ENCODE measurements at regions not wholly inside any gene's neighbourhood (a gene's known extent, or its start where the extent isn't known, plus 50 kb on each side); places are given as distances from the start of the nearest gene placed in this dataset.
A peak's percentile ranks its signal among the peaks of the same experiment; 100 is the strongest.

DNA sequence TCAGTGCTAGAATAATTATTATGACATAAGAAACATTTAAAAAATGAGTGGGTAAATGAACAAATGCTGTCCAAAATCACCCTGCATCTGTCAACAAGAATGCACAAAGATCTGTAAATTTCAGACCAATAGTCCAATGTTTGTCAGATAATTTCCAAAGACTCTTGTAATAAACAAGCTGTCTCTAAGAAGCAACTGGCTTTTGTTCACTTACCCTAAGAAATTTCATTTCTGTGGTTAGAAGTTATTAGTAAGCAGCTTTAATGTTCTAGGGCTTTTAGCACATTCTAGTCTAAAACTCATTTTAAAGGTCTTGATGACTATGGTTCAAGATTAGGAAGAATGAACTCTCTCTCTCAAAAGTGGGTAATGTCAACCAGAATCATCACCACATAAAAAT, 560.3 kb upstream of the SMIM31 start:
- Histone ChIP-seq H3K36me3 (ENCODE audit: low read depth) (no peaks in the 10 kb centered on the region), H3K9me3 (ENCODE audit: low read depth) (peaks cover 2% of the 10 kb centered on the region), H4K20me1 (ENCODE audit: insufficient read depth) (no peaks in the 10 kb centered on the region), H3K79me2 (ENCODE audit: insufficient read depth) (no peaks in the 10 kb centered on the region), H3K27me3 (replicated peaks; ENCODE audit: insufficient read depth) (no peaks in the 10 kb centered on the region), H2AFZ (no peak overlapping the region), H3K4me1 (ENCODE audit: insufficient read depth) (no peaks in the 10 kb centered on the region), H3K9ac (no peak overlapping the region), H3F3A (ENCODE audit: insufficient read depth) (no peaks in the 10 kb centered on the region), H3K9me2 (ENCODE audit: insufficient read depth) (no peaks in the 10 kb centered on the region), H3K4me3 (no peak overlapping the region), H3K27ac (no peak overlapping the region), H3K4me2 (ENCODE audit: unreplicated experiment) (no peak overlapping the region)
- no peak for DNase-seq
- TF ChIP-seq EZH2phosphoT487 (IDR thresholded peaks at IDR 0.05; ENCODE audit: insufficient read depth, low read depth) (no peak), EZH2 (IDR thresholded peaks at IDR 0.05; ENCODE audit: insufficient read depth, poor library complexity, severe bottlenecking) (no peak)
- in situ Hi-C loops (cut with MboI): no loop called here

DNA sequence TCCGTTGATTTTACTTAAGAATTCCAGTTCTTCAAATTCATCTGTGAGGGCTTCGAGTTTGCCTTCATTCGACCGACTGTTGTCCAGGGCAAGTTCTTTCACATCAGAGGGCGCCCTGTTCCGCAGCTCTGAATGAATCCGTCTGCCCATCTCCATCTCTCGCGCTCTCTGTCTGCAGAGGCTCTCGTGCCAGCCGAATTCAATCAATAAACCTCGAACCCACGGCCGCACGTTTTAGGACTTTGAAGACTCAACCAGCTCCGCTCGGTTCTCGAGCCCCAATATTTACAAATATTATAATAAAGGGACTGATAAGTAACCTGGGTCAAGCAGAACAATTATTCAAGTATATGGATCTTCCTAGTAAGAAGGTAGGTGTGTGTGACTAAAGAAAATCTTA, 556.4 kb upstream of the SMIM31 start:
- H3K27ac ChIP-seq: no peak overlapping the region
- no peaks in the 10 kb centered on the region for H3K4me1 ChIP-seq (ENCODE audit: insufficient read depth)
- no peak for DNase-seq
- H2AFZ ChIP-seq: no peak overlapping the region
- no peaks in the 10 kb centered on the region for H3K27me3 ChIP-seq (replicated peaks; ENCODE audit: insufficient read depth)
- no peaks in the 10 kb centered on the region for H4K20me1 ChIP-seq (ENCODE audit: insufficient read depth)
- H3K79me2 ChIP-seq (ENCODE audit: insufficient read depth): no peaks in the 10 kb centered on the region
- H3F3A ChIP-seq (ENCODE audit: insufficient read depth): no peaks in the 10 kb centered on the region
- H3K4me3 ChIP-seq: no peak overlapping the region
- no peaks in the 10 kb centered on the region for H3K9me3 ChIP-seq (ENCODE audit: low read depth)
- H3K36me3 ChIP-seq (ENCODE audit: low read depth): no peaks in the 10 kb centered on the region
- 42 to 55% methylated on average over 18 of the region's 18 CpGs for WGBS, 2 experiments (ENCODE audit: low coverage in 1 of 2, low lambda C conversion rate in 2 of 2, missing lambda C conversion rate in 2 of 2)
- no peaks in the 10 kb centered on the region for H3K9me2 ChIP-seq (ENCODE audit: insufficient read depth)
- TF ChIP-seq EZH2 (IDR thresholded peaks at IDR 0.05; ENCODE audit: insufficient read depth, poor library complexity, severe bottlenecking) (no peak), EZH2phosphoT487 (IDR thresholded peaks at IDR 0.05; ENCODE audit: insufficient read depth, low read depth) (no peak)
- in situ Hi-C loops (cut with MboI): no loop called here
- no peak overlapping the region for H3K9ac ChIP-seq
- H3K4me2 ChIP-seq (ENCODE audit: unreplicated experiment): no peak overlapping the region

DNA sequence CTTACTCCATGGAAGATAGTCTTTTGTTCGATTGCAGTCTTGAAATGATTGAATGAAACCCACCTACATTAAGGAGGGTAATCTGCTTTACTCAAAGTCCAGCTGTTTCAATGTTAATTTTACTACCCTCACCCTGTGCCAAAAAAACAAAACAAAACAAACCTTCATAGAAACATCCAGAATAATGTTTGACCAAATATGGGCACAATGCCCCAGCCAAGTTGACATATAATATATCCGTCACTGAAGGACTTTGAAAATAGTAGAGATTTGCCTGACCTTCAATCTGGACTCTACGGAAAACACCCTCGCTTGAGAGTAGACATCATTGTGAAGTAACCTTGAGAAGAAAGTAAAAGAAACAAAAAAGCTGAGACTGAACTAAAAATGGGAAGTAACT, 550.5 kb upstream of the SMIM31 start:
- Histone ChIP-seq H3K9ac (no peak overlapping the region), H4K20me1 (ENCODE audit: insufficient read depth) (no peaks in the 10 kb centered on the region), H3K9me3 (ENCODE audit: low read depth) (no peaks in the 10 kb centered on the region), H2AFZ (no peak overlapping the region; the same call in 1 of the 2 replicates), H3K9me2 (ENCODE audit: insufficient read depth) (no peaks in the 10 kb centered on the region), H3K27me3 (replicated peaks; ENCODE audit: insufficient read depth) (no peaks in the 10 kb centered on the region), H3K4me2 (ENCODE audit: unreplicated experiment) (peak overlapping the region; percentile 14), H3F3A (ENCODE audit: insufficient read depth) (no peaks in the 10 kb centered on the region), H3K4me1 (ENCODE audit: insufficient read depth) (no peaks in the 10 kb centered on the region), H3K79me2 (ENCODE audit: insufficient read depth) (no peaks in the 10 kb centered on the region), H3K36me3 (ENCODE audit: low read depth) (no peaks in the 10 kb centered on the region), H3K27ac (peak overlapping the region; percentile 44), H3K4me3 (no peak overlapping the region)
- in situ Hi-C loops (cut with MboI): no loop called here
- no peak for DNase-seq
- TF ChIP-seq EZH2 (IDR thresholded peaks at IDR 0.05; ENCODE audit: insufficient read depth, poor library complexity, severe bottlenecking) (no peak), EZH2phosphoT487 (IDR thresholded peaks at IDR 0.05; ENCODE audit: insufficient read depth, low read depth) (no peak)
- 40 to 44% methylated on average over 4 of the region's 4 CpGs for WGBS, 2 experiments (ENCODE audit: low coverage in 1 of 2, low lambda C conversion rate in 2 of 2, missing lambda C conversion rate in 2 of 2)

DNA sequence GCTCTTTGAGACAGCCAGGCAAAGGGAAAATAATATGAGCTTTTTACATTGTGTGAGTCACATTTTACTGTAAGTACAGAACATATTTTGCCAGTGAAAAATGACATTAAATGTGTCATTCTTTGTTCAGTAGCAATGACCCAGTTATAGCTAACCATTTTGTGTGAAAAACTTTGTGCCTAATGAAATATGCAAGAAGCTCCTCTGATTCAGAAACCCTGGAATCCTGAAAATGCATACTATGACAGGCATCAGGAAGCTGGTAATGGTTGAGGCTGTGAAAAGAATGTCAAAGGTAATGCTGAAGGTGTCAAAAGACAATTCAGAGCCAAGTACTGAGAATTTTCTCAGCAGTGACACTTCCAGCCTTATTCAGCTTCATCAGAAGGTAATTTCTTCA, 549.5 kb upstream of the SMIM31 start:
- Histone ChIP-seq H3K27me3 (replicated peaks; ENCODE audit: insufficient read depth) (no peaks in the 10 kb centered on the region), H3K9me3 (ENCODE audit: low read depth) (no peaks in the 10 kb centered on the region), H3K9ac (no peak overlapping the region), H3K4me1 (ENCODE audit: insufficient read depth) (no peaks in the 10 kb centered on the region), H3K79me2 (ENCODE audit: insufficient read depth) (no peaks in the 10 kb centered on the region), H3K36me3 (ENCODE audit: low read depth) (no peaks in the 10 kb centered on the region), H2AFZ (no peak overlapping the region), H3K4me3 (no peak overlapping the region), H4K20me1 (ENCODE audit: insufficient read depth) (no peaks in the 10 kb centered on the region), H3K9me2 (ENCODE audit: insufficient read depth) (no peaks in the 10 kb centered on the region), H3F3A (ENCODE audit: insufficient read depth) (no peaks in the 10 kb centered on the region), H3K4me2 (ENCODE audit: unreplicated experiment) (peak overlapping the region; percentile 14), H3K27ac (peak overlapping the region; percentile 44)
- in situ Hi-C loops (cut with MboI): no loop called here
- TF ChIP-seq EZH2phosphoT487 (IDR thresholded peaks at IDR 0.05; ENCODE audit: insufficient read depth, low read depth): no peak
- peak; percentile 46 for DNase-seq

DNA sequence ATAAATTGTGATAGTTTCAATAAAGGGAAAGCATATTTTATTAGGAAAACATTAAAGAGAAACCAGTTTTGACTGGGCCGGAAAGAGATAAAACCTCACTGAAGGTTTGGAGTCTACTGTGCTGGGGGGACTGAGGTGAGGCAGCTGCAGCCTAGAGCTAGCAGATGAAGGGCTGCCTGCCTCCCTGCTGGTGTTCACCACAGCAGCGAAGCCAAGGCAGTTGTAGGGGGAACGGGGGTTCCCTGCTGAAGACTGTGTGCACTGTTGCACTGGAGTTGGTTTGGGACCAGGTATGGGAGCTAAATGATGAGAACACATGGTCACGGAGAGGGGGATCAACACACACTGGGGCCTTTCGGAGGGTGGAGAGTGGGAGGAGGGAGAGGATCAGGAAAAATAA, 546.5 kb upstream of the SMIM31 start:
- Histone ChIP-seq H4K20me1 (ENCODE audit: insufficient read depth) (no peaks in the 10 kb centered on the region), H3K36me3 (ENCODE audit: low read depth) (no peaks in the 10 kb centered on the region), H3K9ac (no peak overlapping the region), H3K27ac (no peak overlapping the region), H3K9me3 (ENCODE audit: low read depth) (no peaks in the 10 kb centered on the region), H2AFZ (no peak overlapping the region), H3F3A (ENCODE audit: insufficient read depth) (no peaks in the 10 kb centered on the region), H3K4me1 (ENCODE audit: insufficient read depth) (no peaks in the 10 kb centered on the region), H3K4me2 (ENCODE audit: unreplicated experiment) (no peak overlapping the region), H3K27me3 (replicated peaks; ENCODE audit: insufficient read depth) (no peaks in the 10 kb centered on the region), H3K4me3 (no peak overlapping the region), H3K9me2 (ENCODE audit: insufficient read depth) (no peaks in the 10 kb centered on the region), H3K79me2 (ENCODE audit: insufficient read depth) (no peaks in the 10 kb centered on the region)
- WGBS, 2 experiments (ENCODE audit: low coverage in 1 of 2, low lambda C conversion rate in 2 of 2, missing lambda C conversion rate in 2 of 2): 19 to 28% methylated on average over 5 of the region's 5 CpGs
- in situ Hi-C loops (cut with MboI): no loop called here
- TF ChIP-seq EZH2 (IDR thresholded peaks at IDR 0.05; ENCODE audit: insufficient read depth, poor library complexity, severe bottlenecking) (no peak), EZH2phosphoT487 (IDR thresholded peaks at IDR 0.05; ENCODE audit: insufficient read depth, low read depth) (no peak)
- no peak for DNase-seq

Data from GM23248 (cell line).